H54 (cell line): ENCODE measurements at regions not wholly inside any gene's neighbourhood (a gene's known extent, or its start where the extent isn't known, plus 50 kb on each side); places are given as distances from the start of the nearest gene placed in this dataset.

Source experiments
- DNase-seq: peaks from one replicate; pipeline ENCODE4 v3.0.0; 2011; ENCODE audit warnings: low spot score, mixed read lengths; ENCODE audit not compliant: insufficient read length
- FAIRE-seq: peaks from 3 replicates; lab custom pipeline; 2011; peaks lifted over from hg19 to GRCh38; lab: Jason Lieb, UNC
- POLR2A ChIP-seq: IDR thresholded peaks from 2 replicates; pipeline ENCODE4 v1.6.1; 2011; ENCODE audit warnings: low read depth, mild to moderate bottlenecking, low read length

GRCh38 chr10:8556321-8556720, 501.8 kb downstream of the GATA3 start:
- TF ChIP-seq POLR2A: no peak
- no peak for FAIRE-seq
- no peak for DNase-seq

GRCh38 chr10:8563478-8563877, 509.0 kb downstream of the GATA3 start:
- DNase-seq (no peak), FAIRE-seq (no peak)
- TF ChIP-seq POLR2A: no peak

- TF ChIP-seq POLR2A: no peak
- FAIRE-seq (no peak), DNase-seq (no peak)
Measured at GRCh38 chr10:8566737-8567136, 512.2 kb downstream of the GATA3 start.

- DNase-seq (no peak), FAIRE-seq (no peak)
- no peak for TF ChIP-seq POLR2A
Measured at GRCh38 chr10:8568401-8568800, 513.9 kb downstream of the GATA3 start.

GRCh38 chr10:8575620-8576019, 521.1 kb downstream of the GATA3 start:
- FAIRE-seq: no peak
- no peak for DNase-seq
- no peak for TF ChIP-seq POLR2A

GRCh38 chr10:8576281-8576680, 521.8 kb downstream of the GATA3 start:
- TF ChIP-seq POLR2A: no peak
- no peak for DNase-seq
- FAIRE-seq: no peak

- DNase-seq (no peak), FAIRE-seq (no peak)
- TF ChIP-seq POLR2A: no peak
Measured at GRCh38 chr10:8576911-8577310, 522.4 kb downstream of the GATA3 start.

- no peak for TF ChIP-seq POLR2A
- FAIRE-seq (no peak), DNase-seq (no peak)
Measured at GRCh38 chr10:8577686-8578085, 523.2 kb downstream of the GATA3 start.

GRCh38 chr10:8581521-8582225, 527.2 kb downstream of the GATA3 start:
- no peak for TF ChIP-seq POLR2A
- DNase-seq (no peak), FAIRE-seq (no peak)

- DNase-seq (no peak), FAIRE-seq (no peak)
- TF ChIP-seq POLR2A: no peak
Measured at GRCh38 chr10:8583096-8583495, 528.6 kb downstream of the GATA3 start.

- no peak for TF ChIP-seq POLR2A
- FAIRE-seq (no peak), DNase-seq (no peak)
Measured at GRCh38 chr10:8584666-8585065, 530.2 kb downstream of the GATA3 start.

- DNase-seq (no peak), FAIRE-seq (no peak)
- TF ChIP-seq POLR2A: no peak
Measured at GRCh38 chr10:8586504-8586903, 532.0 kb downstream of the GATA3 start.

GRCh38 chr10:8588135-8588534, 533.6 kb downstream of the GATA3 start:
- FAIRE-seq (no peak), DNase-seq (no peak)
- no peak for TF ChIP-seq POLR2A

GRCh38 chr10:8590518-8590917, 536.0 kb downstream of the GATA3 start:
- no peak for TF ChIP-seq POLR2A
- FAIRE-seq (no peak), DNase-seq (no peak)

GRCh38 chr10:8591640-8592039, 537.2 kb downstream of the GATA3 start:
- DNase-seq (no peak), FAIRE-seq (no peak)
- no peak for TF ChIP-seq POLR2A
